SK-N-SH (cell line): ENCODE measurements at regions not wholly inside any gene's neighbourhood (a gene's known extent, or its start where the extent isn't known, plus 50 kb on each side); places are given as distances from the start of the nearest gene placed in this dataset.

Experiments
- EP300 ChIP-seq, 2 experiments: IDR thresholded peaks; 2 replicates each; pipeline versions ENCODE4 v1.4.0 to v1.6.1; 2012; ENCODE audit warnings: borderline replicate concordance in 1 of 2, low read depth in 1 of 2, low read length in 1 of 2
- EZH2phosphoT487 ChIP-seq: fragments of 200-600 bp; sonication (generic); IDR thresholded peaks from 2 replicates; pipeline ENCODE4 v1.6.1; 2017; ENCODE audit warnings: low read depth, mixed run types, mild to moderate bottlenecking, antibody characterized with exemption, moderate library complexity, borderline replicate concordance
- FOXM1 ChIP-seq: IDR thresholded peaks from 2 replicates; pipeline ENCODE4 v1.4.0; 2012; ENCODE audit warnings: low read depth, mild to moderate bottlenecking
- GABPA ChIP-seq: IDR thresholded peaks from 2 replicates; pipeline ENCODE4 v1.4.0; 2012; ENCODE audit warnings: low read depth, mild to moderate bottlenecking
- JUND ChIP-seq: IDR thresholded peaks from 2 replicates; pipeline ENCODE4 v1.4.0; 2012
- MXI1 ChIP-seq: IDR thresholded peaks from 2 replicates; pipeline ENCODE4 v1.6.1; 2012; ENCODE audit warnings: mild to moderate bottlenecking, low read depth, low read length, improper control_type of control experiment
- PBX3 ChIP-seq: IDR thresholded peaks from 2 replicates; pipeline ENCODE4; 2012
- POLR2AphosphoS5 ChIP-seq: IDR thresholded peaks from 2 replicates; pipeline ENCODE4 v1.6.1; 2012; ENCODE audit warnings: low read depth, low read length
- RAD21 ChIP-seq: IDR thresholded peaks from 2 replicates; pipeline ENCODE4 v1.6.1; 2012; ENCODE audit warnings: mild to moderate bottlenecking, low read length
- REST ChIP-seq: IDR thresholded peaks from 2 replicates; pipeline ENCODE4 v1.6.1; 2012; ENCODE audit warnings: mild to moderate bottlenecking, low read depth, low read length, moderate library complexity
- RFX5 ChIP-seq: IDR thresholded peaks from 2 replicates; pipeline ENCODE4 v1.6.1; 2012; ENCODE audit warnings: mild to moderate bottlenecking, improper control_type of control experiment, low read length
- SMC3 ChIP-seq: IDR thresholded peaks from 2 replicates; pipeline ENCODE4 v1.6.1; 2012; ENCODE audit warnings: low read depth, low read length, improper control_type of control experiment
- TEAD4 ChIP-seq: IDR thresholded peaks from 2 replicates; pipeline ENCODE4 v1.4.0; 2012; ENCODE audit warnings: mild to moderate bottlenecking, borderline replicate concordance; ENCODE audit not compliant: insufficient read depth
- TF ChIP-seq, protein P1 (sequence below): fragments of 200-600 bp; sonication (generic); IDR thresholded peaks from 2 replicates; pipeline ENCODE4 v1.6.1; 2017; ENCODE audit warnings: antibody characterized with exemption, mild to moderate bottlenecking, moderate library complexity

DNA sequence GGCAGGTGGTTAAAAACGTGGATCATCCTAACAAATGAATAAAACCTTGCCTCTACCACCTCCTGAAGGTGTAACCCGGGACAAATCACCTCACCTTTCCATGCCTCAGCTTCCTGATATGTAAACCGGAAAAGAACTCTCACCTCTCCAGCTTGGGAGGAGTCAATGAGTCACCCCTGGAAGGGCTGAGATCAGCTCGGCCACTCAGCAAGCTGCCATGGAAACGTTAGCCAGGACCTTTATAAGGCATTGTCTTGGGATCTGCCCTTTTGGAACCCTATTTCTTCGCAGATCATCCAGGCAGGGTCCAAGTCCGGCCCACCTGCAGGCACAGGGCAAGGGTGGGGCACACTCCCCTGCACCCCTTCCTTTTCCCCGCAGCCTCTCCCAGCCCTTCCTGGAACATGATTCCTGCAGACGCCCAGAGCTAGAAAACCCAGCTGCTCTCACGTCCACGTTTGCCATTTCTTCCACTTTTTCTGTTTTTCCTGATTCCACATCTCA is 81.6 kb upstream of the PFKP start:
- no peak for TF ChIP-seq POLR2AphosphoS5
- no peak for TF ChIP-seq GABPA
- TF ChIP-seq, protein P1, sequence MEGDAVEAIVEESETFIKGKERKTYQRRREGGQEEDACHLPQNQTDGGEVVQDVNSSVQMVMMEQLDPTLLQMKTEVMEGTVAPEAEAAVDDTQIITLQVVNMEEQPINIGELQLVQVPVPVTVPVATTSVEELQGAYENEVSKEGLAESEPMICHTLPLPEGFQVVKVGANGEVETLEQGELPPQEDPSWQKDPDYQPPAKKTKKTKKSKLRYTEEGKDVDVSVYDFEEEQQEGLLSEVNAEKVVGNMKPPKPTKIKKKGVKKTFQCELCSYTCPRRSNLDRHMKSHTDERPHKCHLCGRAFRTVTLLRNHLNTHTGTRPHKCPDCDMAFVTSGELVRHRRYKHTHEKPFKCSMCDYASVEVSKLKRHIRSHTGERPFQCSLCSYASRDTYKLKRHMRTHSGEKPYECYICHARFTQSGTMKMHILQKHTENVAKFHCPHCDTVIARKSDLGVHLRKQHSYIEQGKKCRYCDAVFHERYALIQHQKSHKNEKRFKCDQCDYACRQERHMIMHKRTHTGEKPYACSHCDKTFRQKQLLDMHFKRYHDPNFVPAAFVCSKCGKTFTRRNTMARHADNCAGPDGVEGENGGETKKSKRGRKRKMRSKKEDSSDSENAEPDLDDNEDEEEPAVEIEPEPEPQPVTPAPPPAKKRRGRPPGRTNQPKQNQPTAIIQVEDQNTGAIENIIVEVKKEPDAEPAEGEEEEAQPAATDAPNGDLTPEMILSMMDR: no peak
- no peak for TF ChIP-seq PBX3
- TF ChIP-seq REST: no peak
- TF ChIP-seq FOXM1: no peak
- no peak for TF ChIP-seq SMC3
- no peak for TF ChIP-seq RFX5
- TF ChIP-seq TEAD4: no peak
- TF ChIP-seq JUND: no peak
- no peak for TF ChIP-seq EZH2phosphoT487
- TF ChIP-seq EP300 (IDR thresholded peaks at IDR 0.05; ENCODE audit: borderline replicate concordance in 1 of 2, low read depth in 1 of 2, low read length in 1 of 2): no peak
- no peak for TF ChIP-seq MXI1
- no peak for TF ChIP-seq RAD21
